PC-9 (cell line): ENCODE measurements at regions not wholly inside any gene's neighbourhood (a gene's known extent, or its start where the extent isn't known, plus 50 kb on each side); places are given as distances from the start of the nearest gene placed in this dataset.

ENCODE experiments used
- CTCF ChIP-seq: fragments of 200-600 bp; sonication (generic); conservative IDR thresholded peaks from 2 replicates; pipeline ENCODE4 v1.6.1; 2017; ENCODE audit warnings: mixed run types, antibody characterized with exemption, mild to moderate bottlenecking, moderate library complexity
- EZH2 ChIP-seq: fragments of 200-600 bp; sonication (generic); IDR thresholded peaks from 2 replicates; pipeline ENCODE4 v1.8.0; 2017; ENCODE audit warnings: antibody characterized with exemption, low read depth

- TF ChIP-seq CTCF = no peak
- TF ChIP-seq EZH2 = no peak
Observed at GRCh38 chr11:39205236-39205995, 2254.0 kb downstream of the LRRC4C start.
